Endodermal cell (in vitro differentiated cells): ENCODE measurements at regions not wholly inside any gene's neighbourhood (a gene's known extent, or its start where the extent isn't known, plus 50 kb on each side); places are given as distances from the start of the nearest gene placed in this dataset.

Experiments used
- DNase-seq: peaks from one replicate; pipeline ENCODE4 v3.0.0-alpha.2; 2017
- H3K27ac ChIP-seq: 2 replicates; pipeline ENCODE4 v1.5.1; 2013; ENCODE audit warnings: mild to moderate bottlenecking, low read depth, low read length, moderate library complexity
- H3K27me3 ChIP-seq: 2 replicates; pipeline ENCODE4 v1.6.1; 2013; ENCODE audit warnings: mild to moderate bottlenecking, low read length, moderate library complexity; ENCODE audit not compliant: insufficient read depth, control insufficient read depth, poor library complexity, severe bottlenecking
- H3K36me3 ChIP-seq: 2 replicates; pipeline ENCODE4 v1.7.0; 2013; ENCODE audit warnings: mild to moderate bottlenecking, low read length, moderate library complexity; ENCODE audit not compliant: control insufficient read depth, insufficient read depth
- H3K4me1 ChIP-seq: one replicate; pipeline ENCODE4 v1.7.0; 2013; ENCODE audit warnings: low read length; ENCODE audit not compliant: control insufficient read depth, insufficient read depth
- H3K4me3 ChIP-seq: 2 replicates; pipeline ENCODE4 v1.5.1; 2013; ENCODE audit warnings: mild to moderate bottlenecking, low read length, moderate library complexity
- H3K9ac ChIP-seq: 2 replicates; pipeline ENCODE4 v1.6.1; 2013; ENCODE audit warnings: mild to moderate bottlenecking, low read length, moderate library complexity; ENCODE audit not compliant: poor library complexity, severe bottlenecking; ENCODE audit errors: extremely low read depth
- H3K9me3 ChIP-seq: 2 replicates; pipeline ENCODE4 v1.6.1; 2013; ENCODE audit warnings: mild to moderate bottlenecking, low read length, moderate library complexity; ENCODE audit not compliant: control insufficient read depth
- H3K27ac Mint-ChIP-seq: 2 replicates; pipeline ENCODE4 v1.8.0; 2020; ENCODE audit warnings: mixed read lengths
- H3K27me3 Mint-ChIP-seq: 2 replicates; pipeline ENCODE4 v1.8.0; 2021; ENCODE audit warnings: mild to moderate bottlenecking, mixed read lengths; ENCODE audit not compliant: insufficient read depth
- H3K36me3 Mint-ChIP-seq: 2 replicates; pipeline ENCODE4 v1.8.0; 2020; ENCODE audit warnings: low read depth, mixed read lengths
- H3K4me1 Mint-ChIP-seq: 2 replicates; pipeline ENCODE4 v1.8.0; 2020; ENCODE audit warnings: mixed read lengths
- H3K4me3 Mint-ChIP-seq: 2 replicates; pipeline ENCODE4 v1.8.0; 2020; ENCODE audit warnings: mild to moderate bottlenecking, moderate library complexity, mixed read lengths
- H3K9me3 Mint-ChIP-seq: 2 replicates; pipeline ENCODE4 v1.8.0; 2020; ENCODE audit warnings: mild to moderate bottlenecking, mixed read lengths
- WGBS, 2 experiments: methylation state at CpG; one replicate each; pipeline versions ENCODE4 v1.1.5 to v1.1.7; 2013; ENCODE audit warnings: missing lambda C conversion rate in 2 of 2, mixed read lengths in 1 of 2; ENCODE audit not compliant: insufficient coverage in 1 of 2, insufficient read length in 1 of 2; 5-methylcytosine and 5-hydroxymethylcytosine counted together
- TF ChIP-seq, protein P1 (sequence below): fragments of 200-600 bp; sonication (generic); conservative IDR thresholded peaks from 2 replicates; pipeline ENCODE4 v1.5.0; 2021; ENCODE audit warnings: antibody characterized with exemption, mild to moderate bottlenecking

DNA sequence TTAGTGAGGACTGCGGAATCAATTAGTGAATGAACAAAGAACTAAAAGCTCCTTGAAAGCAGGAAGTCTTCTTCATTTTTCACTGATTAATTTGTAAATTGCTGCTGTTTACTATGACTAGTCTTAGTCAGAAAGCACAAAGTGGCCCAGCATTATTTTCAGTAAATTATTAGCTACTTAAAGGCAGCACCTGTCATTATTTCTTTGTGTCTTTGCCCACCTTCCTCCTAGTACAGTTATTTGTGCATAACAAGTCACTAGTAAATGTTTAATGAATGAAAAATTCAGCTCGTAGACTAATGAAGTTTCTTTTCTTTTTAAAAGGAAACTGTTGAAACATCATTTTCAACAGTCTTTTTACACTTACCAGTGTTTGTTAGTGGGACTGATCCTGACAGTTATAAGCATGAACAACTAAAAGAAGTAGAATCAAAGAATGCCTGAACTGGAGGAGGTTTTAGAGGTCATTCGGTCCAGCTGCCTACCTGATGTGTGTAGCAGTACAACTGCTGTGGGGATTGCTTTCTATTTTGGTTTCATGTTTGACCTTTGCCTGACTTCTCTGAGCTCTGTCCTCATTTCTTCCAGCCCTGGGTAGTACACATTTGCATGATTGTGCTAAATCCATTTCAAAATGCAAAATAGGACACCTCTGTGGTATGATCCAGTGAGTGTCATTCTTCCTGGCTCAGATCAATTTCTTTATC is 140.0 kb upstream of the PHYHIPL start:
- Histone ChIP-seq H3K4me1 (no peaks in the 10 kb centered on the region), H3K36me3 (no peaks in the 10 kb centered on the region), H3K27ac (no peak overlapping the region), H3K4me3 (no peak overlapping the region), H3K9me3 (no peaks in the 10 kb centered on the region), H3K9ac (no peak overlapping the region), H3K27me3 (no peaks in the 10 kb centered on the region)
- Mint-ChIP-seq H3K9me3 (no peaks in the 10 kb centered on the region), H3K4me3 (no peak overlapping the region), H3K36me3 (no peaks in the 10 kb centered on the region), H3K4me1 (no peaks in the 10 kb centered on the region), H3K27ac (no peak overlapping the region), H3K27me3 (no peaks in the 10 kb centered on the region)
- TF ChIP-seq, protein P1, sequence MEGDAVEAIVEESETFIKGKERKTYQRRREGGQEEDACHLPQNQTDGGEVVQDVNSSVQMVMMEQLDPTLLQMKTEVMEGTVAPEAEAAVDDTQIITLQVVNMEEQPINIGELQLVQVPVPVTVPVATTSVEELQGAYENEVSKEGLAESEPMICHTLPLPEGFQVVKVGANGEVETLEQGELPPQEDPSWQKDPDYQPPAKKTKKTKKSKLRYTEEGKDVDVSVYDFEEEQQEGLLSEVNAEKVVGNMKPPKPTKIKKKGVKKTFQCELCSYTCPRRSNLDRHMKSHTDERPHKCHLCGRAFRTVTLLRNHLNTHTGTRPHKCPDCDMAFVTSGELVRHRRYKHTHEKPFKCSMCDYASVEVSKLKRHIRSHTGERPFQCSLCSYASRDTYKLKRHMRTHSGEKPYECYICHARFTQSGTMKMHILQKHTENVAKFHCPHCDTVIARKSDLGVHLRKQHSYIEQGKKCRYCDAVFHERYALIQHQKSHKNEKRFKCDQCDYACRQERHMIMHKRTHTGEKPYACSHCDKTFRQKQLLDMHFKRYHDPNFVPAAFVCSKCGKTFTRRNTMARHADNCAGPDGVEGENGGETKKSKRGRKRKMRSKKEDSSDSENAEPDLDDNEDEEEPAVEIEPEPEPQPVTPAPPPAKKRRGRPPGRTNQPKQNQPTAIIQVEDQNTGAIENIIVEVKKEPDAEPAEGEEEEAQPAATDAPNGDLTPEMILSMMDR = no peak
- no peak for DNase-seq
- 92 to 94% methylated on average over 2 to 3 of the region's 3 CpGs for WGBS, 2 experiments

DNA sequence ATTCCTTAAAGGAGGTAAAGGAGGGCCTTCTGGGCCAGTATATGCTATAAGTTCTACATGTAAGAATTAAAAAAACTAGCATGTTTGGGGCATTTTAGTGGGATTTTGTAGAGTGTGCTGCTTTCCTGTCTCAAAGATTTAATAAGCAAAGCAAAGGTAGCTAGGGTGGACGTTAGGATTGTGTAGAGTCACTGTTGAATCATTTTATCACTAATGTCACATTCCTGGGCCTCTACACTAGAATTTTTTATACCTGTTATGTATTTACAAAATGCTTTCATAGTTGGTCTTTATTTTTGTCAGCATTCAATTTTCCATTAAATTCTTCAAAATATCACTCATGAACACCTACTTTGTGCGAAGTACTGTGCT is 139.4 kb upstream of the PHYHIPL start:
- Mint-ChIP-seq H3K27me3 (no peaks in the 10 kb centered on the region), H3K36me3 (no peaks in the 10 kb centered on the region), H3K27ac (no peak overlapping the region), H3K9me3 (no peaks in the 10 kb centered on the region), H3K4me3 (no peak overlapping the region), H3K4me1 (no peaks in the 10 kb centered on the region)
- DNase-seq = no peak
- Histone ChIP-seq H3K4me3 (no peak overlapping the region), H3K4me1 (no peaks in the 10 kb centered on the region), H3K9ac (no peak overlapping the region), H3K9me3 (no peaks in the 10 kb centered on the region), H3K36me3 (no peaks in the 10 kb centered on the region), H3K27me3 (no peaks in the 10 kb centered on the region), H3K27ac (no peak overlapping the region)
- 87 to 100% methylated on average over 1 to 2 of the region's 2 CpGs for WGBS, 2 experiments
- TF ChIP-seq, protein P1 = no peak

DNA sequence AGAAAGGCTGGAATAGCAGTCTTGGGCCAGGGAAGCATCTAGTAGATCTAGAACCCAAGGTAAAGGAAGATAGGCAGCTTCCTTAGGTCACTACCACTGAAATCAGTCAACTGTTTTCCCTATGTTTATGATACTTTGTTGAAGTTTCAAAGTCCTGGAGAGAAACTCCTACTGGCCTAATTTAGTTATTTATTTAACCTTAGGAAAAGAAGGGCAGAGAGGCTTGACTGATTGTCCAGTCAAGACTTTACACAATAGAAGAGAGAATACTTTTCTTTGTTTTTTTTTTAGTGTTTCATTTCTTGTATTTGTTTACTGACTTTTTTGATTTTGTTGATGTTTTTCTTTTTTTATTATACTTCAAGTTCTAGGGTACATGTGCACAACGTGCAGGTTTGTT is 138.9 kb upstream of the PHYHIPL start:
- Mint-ChIP-seq H3K36me3 (no peaks in the 10 kb centered on the region), H3K9me3 (no peaks in the 10 kb centered on the region), H3K4me3 (no peak overlapping the region), H3K4me1 (no peaks in the 10 kb centered on the region), H3K27me3 (no peaks in the 10 kb centered on the region), H3K27ac (no peak overlapping the region)
- no peaks in the 10 kb centered on the region for H3K9me3 ChIP-seq
- no peak overlapping the region for H3K9ac ChIP-seq
- 100% methylated on average over 1 of the region's 1 CpG; no CpG with 5 or more reads in 1 of the 2 experiments for WGBS, 2 experiments
- no peaks in the 10 kb centered on the region for H3K36me3 ChIP-seq
- H3K4me1 ChIP-seq = no peaks in the 10 kb centered on the region
- TF ChIP-seq, protein P1 = no peak
- H3K4me3 ChIP-seq = no peak overlapping the region
- no peak overlapping the region for H3K27ac ChIP-seq
- DNase-seq = no peak
- H3K27me3 ChIP-seq = no peaks in the 10 kb centered on the region
